ENCODE measurements at regions not wholly inside any gene's neighbourhood (a gene's known extent, or its start where the extent isn't known, plus 50 kb on each side); places are given as distances from the start of the nearest gene placed in this dataset.

DNA sequence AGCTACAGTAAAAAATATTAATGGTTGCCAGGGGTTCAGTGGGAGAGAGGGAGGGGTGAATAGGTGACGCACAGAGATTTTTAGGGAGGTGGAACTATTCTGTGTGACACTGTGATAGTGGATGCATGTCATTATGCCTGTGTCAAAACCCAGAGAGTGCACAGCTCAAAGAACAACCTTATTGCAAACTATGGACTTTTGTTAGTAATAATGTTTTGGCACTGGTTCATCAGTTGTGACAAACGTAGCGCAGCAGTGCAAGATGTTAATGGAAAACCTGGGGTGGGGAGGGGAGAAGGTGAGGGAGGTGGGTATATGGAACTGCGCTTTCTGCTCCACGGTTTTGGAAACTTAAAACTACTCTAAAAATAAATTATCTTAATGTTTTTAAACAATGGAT is 134.6 kb upstream of the RFC3 start:
- Histone ChIP-seq H3K4me3 (ENCODE audit: insufficient read depth, low read depth, low read length) (no peak overlapping the region), H2AFZ (ENCODE audit: low read depth, low read length) (no peak overlapping the region), H3K9me3 (ENCODE audit: insufficient read depth, low read depth, low read length) (no peaks in the 10 kb centered on the region), H3K4me1 (ENCODE audit: insufficient read depth, low read length) (peaks cover 3% of the 10 kb centered on the region), H3K4me2 (ENCODE audit: low read length) (no peak overlapping the region), H3K27ac (ENCODE audit: low read depth, low read length) (no peak overlapping the region), H3K79me2 (ENCODE audit: insufficient read depth, low read length) (no peaks in the 10 kb centered on the region), H3K9ac (ENCODE audit: low read length) (no peak overlapping the region), H3K27me3 (ENCODE audit: insufficient read depth, low read length) (no peaks in the 10 kb centered on the region), H3K36me3 (ENCODE audit: insufficient read depth, low read length) (no peaks in the 10 kb centered on the region), H4K20me1 (ENCODE audit: insufficient read depth, low read length) (no peaks in the 10 kb centered on the region)
- H3K4me1 Mint-ChIP-seq (ENCODE audit: low read depth, unreplicated experiment), result peaks cover 9% of the 10 kb centered on the region
- FAIRE-seq (no peak), DNase-seq (ENCODE audit: low read depth) (no peak)
- TF ChIP-seq, protein P1, sequence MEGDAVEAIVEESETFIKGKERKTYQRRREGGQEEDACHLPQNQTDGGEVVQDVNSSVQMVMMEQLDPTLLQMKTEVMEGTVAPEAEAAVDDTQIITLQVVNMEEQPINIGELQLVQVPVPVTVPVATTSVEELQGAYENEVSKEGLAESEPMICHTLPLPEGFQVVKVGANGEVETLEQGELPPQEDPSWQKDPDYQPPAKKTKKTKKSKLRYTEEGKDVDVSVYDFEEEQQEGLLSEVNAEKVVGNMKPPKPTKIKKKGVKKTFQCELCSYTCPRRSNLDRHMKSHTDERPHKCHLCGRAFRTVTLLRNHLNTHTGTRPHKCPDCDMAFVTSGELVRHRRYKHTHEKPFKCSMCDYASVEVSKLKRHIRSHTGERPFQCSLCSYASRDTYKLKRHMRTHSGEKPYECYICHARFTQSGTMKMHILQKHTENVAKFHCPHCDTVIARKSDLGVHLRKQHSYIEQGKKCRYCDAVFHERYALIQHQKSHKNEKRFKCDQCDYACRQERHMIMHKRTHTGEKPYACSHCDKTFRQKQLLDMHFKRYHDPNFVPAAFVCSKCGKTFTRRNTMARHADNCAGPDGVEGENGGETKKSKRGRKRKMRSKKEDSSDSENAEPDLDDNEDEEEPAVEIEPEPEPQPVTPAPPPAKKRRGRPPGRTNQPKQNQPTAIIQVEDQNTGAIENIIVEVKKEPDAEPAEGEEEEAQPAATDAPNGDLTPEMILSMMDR (IDR thresholded peaks at IDR 0.05; ENCODE audit: insufficient read depth, low read depth, low read length), result no peak
- no peak for TF ChIP-seq EZH2 (IDR thresholded peaks at IDR 0.05; ENCODE audit: insufficient read depth, low read length)
- H3K27me3 Mint-ChIP-seq (ENCODE audit: low read depth, unreplicated experiment), result no peaks in the 10 kb centered on the region
- no peak overlapping the region for H3K4me3 Mint-ChIP-seq (ENCODE audit: unreplicated experiment)
- H3K9me3 Mint-ChIP-seq (ENCODE audit: unreplicated experiment), result peaks cover 3% of the 10 kb centered on the region
- peaks cover 1% of the 10 kb centered on the region for H3K36me3 Mint-ChIP-seq (ENCODE audit: low read depth, unreplicated experiment)
- H3K27ac Mint-ChIP-seq (ENCODE audit: unreplicated experiment), result no peak overlapping the region

DNA sequence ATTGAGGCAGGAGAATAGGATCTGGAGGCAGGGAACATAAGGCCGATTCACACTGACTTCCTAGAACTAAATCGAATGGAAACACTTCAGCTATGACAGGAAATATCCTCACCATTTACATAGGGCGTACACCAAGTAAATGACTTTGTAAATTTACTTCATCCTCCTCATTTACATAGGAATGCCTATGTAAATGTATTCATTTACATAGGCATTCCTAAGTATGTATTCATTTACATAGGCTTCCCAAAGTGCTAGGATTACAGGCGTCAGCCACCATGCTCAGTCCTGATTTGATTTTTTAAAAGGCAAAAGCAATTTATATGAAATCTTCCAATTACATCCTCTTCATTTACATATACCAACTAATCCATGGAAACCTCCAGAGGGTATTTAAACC is 133.1 kb upstream of the RFC3 start:
- H3K4me1 ChIP-seq (ENCODE audit: insufficient read depth, low read length), result no peaks in the 10 kb centered on the region
- DNase-seq (ENCODE audit: low read depth) (no peak), FAIRE-seq (no peak)
- H3K79me2 ChIP-seq (ENCODE audit: insufficient read depth, low read length), result no peaks in the 10 kb centered on the region
- no peaks in the 10 kb centered on the region for H3K36me3 ChIP-seq (ENCODE audit: insufficient read depth, low read length)
- no peak overlapping the region for H3K4me3 ChIP-seq (ENCODE audit: insufficient read depth, low read depth, low read length)
- no peak overlapping the region for H3K9ac ChIP-seq (ENCODE audit: low read length)
- Mint-ChIP-seq H3K27ac (ENCODE audit: unreplicated experiment) (no peak overlapping the region), H3K36me3 (ENCODE audit: low read depth, unreplicated experiment) (peaks cover 1% of the 10 kb centered on the region), H3K4me1 (ENCODE audit: low read depth, unreplicated experiment) (no peaks in the 10 kb centered on the region), H3K27me3 (ENCODE audit: low read depth, unreplicated experiment) (no peaks in the 10 kb centered on the region), H3K9me3 (ENCODE audit: unreplicated experiment) (peaks cover 3% of the 10 kb centered on the region), H3K4me3 (ENCODE audit: unreplicated experiment) (no peak overlapping the region)
- no peaks in the 10 kb centered on the region for H4K20me1 ChIP-seq (ENCODE audit: insufficient read depth, low read length)
- no peaks in the 10 kb centered on the region for H3K9me3 ChIP-seq (ENCODE audit: insufficient read depth, low read depth, low read length)
- H2AFZ ChIP-seq (ENCODE audit: low read depth, low read length), result no peak overlapping the region
- H3K27ac ChIP-seq (ENCODE audit: low read depth, low read length), result no peak overlapping the region
- no peak for TF ChIP-seq EZH2 (IDR thresholded peaks at IDR 0.05; ENCODE audit: insufficient read depth, low read length)
- TF ChIP-seq, protein P1 (IDR thresholded peaks at IDR 0.05; ENCODE audit: insufficient read depth, low read depth, low read length), result no peak
- no peak overlapping the region for H3K4me2 ChIP-seq (ENCODE audit: low read length)
- H3K27me3 ChIP-seq (ENCODE audit: insufficient read depth, low read length), result no peaks in the 10 kb centered on the region

DNA sequence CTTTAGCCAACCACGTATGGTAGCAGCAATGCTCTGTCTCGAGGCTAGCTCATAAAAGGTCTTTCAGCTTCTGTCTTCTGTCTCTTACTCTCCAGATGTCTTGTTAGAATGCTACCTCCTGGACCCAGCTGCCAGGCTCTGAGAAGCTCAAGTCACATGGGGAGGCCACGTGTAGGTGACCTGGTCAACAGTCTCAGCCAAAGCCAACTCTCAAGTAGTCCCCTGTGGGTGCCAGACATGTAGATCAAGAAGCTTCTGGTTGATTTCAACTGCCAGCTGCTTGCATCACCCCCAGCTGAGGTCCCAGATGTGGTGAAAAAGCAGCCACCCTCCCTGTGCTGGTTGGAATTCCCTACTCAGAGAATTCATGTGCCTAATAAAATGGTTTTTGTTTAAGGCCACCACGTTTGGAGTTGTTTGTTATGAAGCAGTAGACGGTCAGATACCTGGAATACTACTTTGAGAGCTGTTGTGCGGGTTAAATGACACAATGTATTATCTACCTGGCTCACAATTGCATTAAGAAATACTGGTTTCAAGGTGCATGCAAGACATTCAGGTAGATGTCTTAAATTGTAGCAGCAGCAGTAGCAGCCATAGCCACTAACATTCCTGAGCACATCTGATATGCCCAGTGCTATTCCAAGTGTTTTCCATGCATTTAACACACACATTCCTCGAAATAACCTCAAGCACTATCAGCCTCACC is 131.0 kb upstream of the RFC3 start:
- DNase-seq (ENCODE audit: low read depth) (no peak), FAIRE-seq (no peak)
- Histone ChIP-seq H3K9me3 (ENCODE audit: insufficient read depth, low read depth, low read length) (no peaks in the 10 kb centered on the region), H3K36me3 (ENCODE audit: insufficient read depth, low read length) (no peaks in the 10 kb centered on the region), H3K4me1 (ENCODE audit: insufficient read depth, low read length) (no peaks in the 10 kb centered on the region), H2AFZ (ENCODE audit: low read depth, low read length) (no peak overlapping the region), H3K79me2 (ENCODE audit: insufficient read depth, low read length) (no peaks in the 10 kb centered on the region), H3K4me2 (ENCODE audit: low read length) (no peak overlapping the region), H3K27me3 (ENCODE audit: insufficient read depth, low read length) (no peaks in the 10 kb centered on the region), H3K4me3 (ENCODE audit: insufficient read depth, low read depth, low read length) (no peak overlapping the region), H4K20me1 (ENCODE audit: insufficient read depth, low read length) (no peaks in the 10 kb centered on the region), H3K27ac (ENCODE audit: low read depth, low read length) (no peak overlapping the region), H3K9ac (ENCODE audit: low read length) (no peak overlapping the region)
- no peak overlapping the region for H3K4me3 Mint-ChIP-seq (ENCODE audit: unreplicated experiment)
- peaks cover 1% of the 10 kb centered on the region for H3K36me3 Mint-ChIP-seq (ENCODE audit: low read depth, unreplicated experiment)
- no peak for TF ChIP-seq EZH2 (IDR thresholded peaks at IDR 0.05; ENCODE audit: insufficient read depth, low read length)
- TF ChIP-seq, protein P1 (IDR thresholded peaks at IDR 0.05; ENCODE audit: insufficient read depth, low read depth, low read length), result no peak
- no peaks in the 10 kb centered on the region for H3K4me1 Mint-ChIP-seq (ENCODE audit: low read depth, unreplicated experiment)
- peaks cover 3% of the 10 kb centered on the region for H3K9me3 Mint-ChIP-seq (ENCODE audit: unreplicated experiment)
- H3K27ac Mint-ChIP-seq (ENCODE audit: unreplicated experiment), result no peak overlapping the region
- no peaks in the 10 kb centered on the region for H3K27me3 Mint-ChIP-seq (ENCODE audit: low read depth, unreplicated experiment)
